Erythroblast (primary cell): ENCODE measurements at regions not wholly inside any gene's neighbourhood (a gene's known extent, or its start where the extent isn't known, plus 50 kb on each side); places are given as distances from the start of the nearest gene placed in this dataset.

Experiments
- GATA1 ChIP-seq: IDR thresholded peaks from 2 replicates; pipeline ENCODE4 v1.6.1; 2011; ENCODE audit warnings: low read depth, mild to moderate bottlenecking, control low read depth, low read length, moderate library complexity
- POLR2A ChIP-seq: IDR thresholded peaks from 2 replicates; pipeline ENCODE4 v1.6.1; 2011; ENCODE audit warnings: mild to moderate bottlenecking, low read length

DNA sequence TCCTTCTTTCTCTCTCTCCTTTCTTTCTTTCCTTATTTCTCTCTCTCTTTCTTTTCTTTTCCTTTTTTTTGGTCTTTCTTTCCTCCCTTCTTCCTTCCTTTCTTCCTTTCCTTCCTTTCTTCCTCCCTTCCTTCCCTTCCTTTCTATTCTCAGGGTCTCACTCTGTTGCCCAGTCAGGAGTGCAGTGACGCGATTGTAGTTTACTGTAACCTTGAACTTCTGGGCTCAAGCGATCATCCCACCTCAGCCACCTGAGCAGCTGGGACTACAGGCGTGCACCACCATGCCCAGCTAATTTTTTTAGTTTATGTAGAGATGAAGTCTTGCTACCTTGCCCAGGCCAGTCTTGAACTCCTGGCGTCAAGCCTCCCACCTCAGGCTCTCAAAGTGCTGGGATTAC lies 83.8 kb upstream of the PPM1B start:
- no peak for TF ChIP-seq POLR2A
- TF ChIP-seq GATA1 = no peak
